Mucosa of rectum (tissue), 2 donors: ENCODE measurements at regions not wholly inside any gene's neighbourhood (a gene's known extent, or its start where the extent isn't known, plus 50 kb on each side); places are given as distances from the start of the nearest gene placed in this dataset.

Experiments used
- H3K27ac ChIP-seq, 2 donors: one replicate each; pipeline ENCODE4 v1.7.0; 2013; ENCODE audit warnings: inconsistent platforms in 2 of 2, low read depth in 2 of 2, low read length in 2 of 2
- H3K27me3 ChIP-seq, 2 donors: one replicate each; pipeline ENCODE4 v1.7.0; 2013; ENCODE audit warnings: low read length in 2 of 2; ENCODE audit not compliant: control insufficient read depth in 2 of 2, insufficient read depth in 2 of 2
- H3K36me3 ChIP-seq, 2 donors: one replicate each; pipeline ENCODE4 v1.7.0; 2013; ENCODE audit warnings: low read length in 2 of 2; ENCODE audit not compliant: control insufficient read depth in 2 of 2, insufficient read depth in 2 of 2
- H3K4me1 ChIP-seq, 2 donors: one replicate each; pipeline ENCODE4 v1.7.0; 2013; ENCODE audit warnings: low read length in 2 of 2, mild to moderate bottlenecking in 1 of 2; ENCODE audit not compliant: control insufficient read depth in 2 of 2, insufficient read depth in 2 of 2
- H3K4me3 ChIP-seq, 2 donors: one replicate each; pipeline ENCODE4 v1.7.0; 2013; ENCODE audit warnings: low read length in 2 of 2
- H3K9ac ChIP-seq, 2 donors: one replicate each; pipeline ENCODE4 v1.7.0; 2013; ENCODE audit warnings: low read length in 2 of 2, low read depth in 1 of 2, mild to moderate bottlenecking in 1 of 2
- H3K9me3 ChIP-seq, 2 donors: one replicate each; pipeline ENCODE4 v1.7.0; 2013; ENCODE audit warnings: low read length in 2 of 2; ENCODE audit not compliant: control insufficient read depth in 2 of 2
- donor health status: healthy.
- donor health status: Normal muscosa, but diverticular disease.

DNA sequence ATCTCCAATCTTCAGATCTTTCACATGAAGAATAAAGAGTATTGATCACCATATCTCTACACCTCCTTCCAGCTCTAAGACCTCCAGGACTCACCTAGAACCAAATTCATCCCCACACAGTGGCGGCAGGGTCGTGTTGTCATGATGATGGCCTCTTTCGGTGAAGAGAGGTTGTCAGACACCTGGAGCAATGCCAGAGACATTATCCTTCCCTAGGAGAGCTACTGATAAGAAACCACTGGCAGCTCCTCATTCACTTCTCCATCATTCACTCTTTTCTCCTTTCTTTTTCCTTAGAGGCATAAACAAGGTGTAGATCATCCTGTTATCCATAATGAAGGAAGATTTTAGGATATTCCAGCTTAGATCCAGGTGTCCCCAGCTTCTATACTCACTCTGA, 197.9 kb upstream of the TNP1 start:
- Histone ChIP-seq H3K27ac (no peak overlapping the region), H3K4me1 (no peaks in the 10 kb centered on the region), H3K27me3 (no peaks in the 10 kb centered on the region), H3K4me3 (no peak overlapping the region), H3K9me3 (no peaks in the 10 kb centered on the region), H3K9ac (no peak overlapping the region), H3K36me3 (no peaks in the 10 kb centered on the region)

DNA sequence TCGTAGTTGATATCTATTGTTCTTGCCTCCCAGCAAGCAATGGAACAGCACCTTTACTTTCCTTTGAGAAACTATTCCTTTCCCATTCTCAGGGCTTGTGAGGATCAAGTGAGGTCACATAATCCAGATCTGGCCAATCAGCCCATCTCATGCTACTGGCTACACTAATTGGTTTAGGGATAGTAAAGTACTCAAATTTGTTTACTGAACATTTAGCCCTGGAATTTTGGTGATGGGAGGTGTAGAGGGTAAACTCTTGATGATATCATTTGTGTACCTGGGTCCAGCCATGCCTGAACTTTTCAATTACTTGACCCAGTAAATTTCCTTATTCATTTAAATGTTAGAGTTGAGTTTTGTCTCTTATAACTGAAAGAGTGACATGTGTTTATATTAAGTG, 195.8 kb upstream of the TNP1 start:
- Histone ChIP-seq H3K27me3 (no peaks in the 10 kb centered on the region), H3K9me3 (no peaks in the 10 kb centered on the region), H3K4me3 (no peak overlapping the region), H3K27ac (no peak overlapping the region), H3K9ac (no peak overlapping the region), H3K4me1 (no peaks in the 10 kb centered on the region), H3K36me3 (no peaks in the 10 kb centered on the region)

DNA sequence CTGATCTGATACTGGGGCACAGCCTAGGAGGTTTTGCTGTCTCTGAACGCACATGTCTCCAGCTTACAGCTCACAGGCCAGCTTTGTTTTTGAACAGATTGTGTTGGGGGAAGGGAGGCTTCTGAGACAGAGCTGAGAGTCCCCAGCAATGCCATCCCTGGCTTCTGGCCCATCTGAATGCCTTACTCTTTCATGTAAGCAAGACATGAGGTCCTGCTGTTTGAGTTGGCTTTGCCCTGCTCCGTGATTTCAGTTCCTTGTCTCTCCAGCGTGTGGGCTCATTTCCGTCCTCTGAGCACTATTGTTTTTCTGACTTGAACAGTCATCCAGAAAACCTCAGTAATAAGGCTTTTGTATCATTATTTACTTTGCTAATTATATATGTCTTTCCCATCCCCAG, 194.9 kb upstream of the TNP1 start:
- no peak overlapping the region for H3K4me3 ChIP-seq
- H3K36me3 ChIP-seq: no peaks in the 10 kb centered on the region
- H3K9me3 ChIP-seq: no peaks in the 10 kb centered on the region
- H3K4me1 ChIP-seq: no peaks in the 10 kb centered on the region
- no peak overlapping the region for H3K9ac ChIP-seq
- no peak overlapping the region for H3K27ac ChIP-seq
- H3K27me3 ChIP-seq: no peaks in the 10 kb centered on the region

DNA sequence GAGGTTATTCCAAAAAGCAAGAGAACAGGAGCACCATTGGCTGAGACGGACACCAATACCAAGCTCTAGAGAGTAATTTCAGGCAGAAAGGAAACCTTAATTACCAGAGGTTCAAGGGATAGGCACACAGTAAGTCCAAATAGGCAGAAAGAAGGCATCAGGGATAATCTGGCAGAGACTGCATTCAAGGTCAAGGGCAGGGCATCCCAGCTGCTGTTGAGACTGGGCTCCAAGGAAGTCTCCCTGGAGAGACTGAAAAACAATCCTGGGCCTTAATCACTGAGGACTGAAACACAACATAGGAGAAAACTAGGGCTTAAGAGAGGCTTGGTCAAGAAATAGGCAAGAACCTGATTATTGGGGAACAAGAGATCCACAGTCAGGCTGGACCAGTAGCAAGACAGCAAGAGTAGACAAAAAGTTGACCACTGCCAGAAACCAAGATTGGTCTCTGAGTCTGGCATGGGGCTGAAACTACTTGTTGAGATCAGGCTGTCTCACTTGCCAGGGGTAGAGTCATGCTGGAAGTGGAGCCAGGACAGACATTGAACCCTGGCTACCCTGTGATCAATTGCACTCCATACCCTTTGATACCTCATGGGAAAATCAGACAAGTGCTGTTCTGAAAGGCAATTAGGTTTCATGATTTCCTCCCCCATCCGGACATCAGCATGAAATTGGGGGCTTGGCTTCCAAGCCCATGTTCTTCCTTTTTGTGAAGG, 193.2 kb upstream of the TNP1 start:
- peaks cover 0 to 5% of the 10 kb centered on the region in 2 donors for H3K4me1 ChIP-seq
- H3K4me3 ChIP-seq: no peak overlapping the region
- H3K36me3 ChIP-seq: no peaks in the 10 kb centered on the region
- no peaks in the 10 kb centered on the region for H3K27me3 ChIP-seq
- H3K27ac ChIP-seq: no peak overlapping the region
- no peaks in the 10 kb centered on the region for H3K9me3 ChIP-seq
- no peak overlapping the region for H3K9ac ChIP-seq

DNA sequence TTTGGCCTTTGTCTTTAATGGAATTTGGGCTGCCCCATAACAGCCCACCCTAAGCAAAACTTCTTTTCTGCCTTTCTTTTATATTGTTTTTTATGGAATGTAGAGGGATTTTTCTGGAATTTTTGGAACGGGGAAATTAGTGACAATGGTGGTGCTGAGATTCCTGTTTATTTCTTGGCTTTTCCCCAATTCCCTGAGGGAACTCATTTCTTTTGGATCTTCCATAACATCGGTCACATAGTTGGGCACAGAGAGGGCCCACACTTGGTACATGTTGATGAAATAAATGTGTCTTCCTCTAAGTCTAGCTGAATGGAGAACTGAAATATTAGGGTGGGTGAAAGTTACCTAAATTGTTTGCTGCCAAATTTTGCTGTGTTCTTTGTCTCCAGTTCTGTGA, 191.6 kb upstream of the TNP1 start:
- Histone ChIP-seq H3K27ac (no peak overlapping the region), H3K27me3 (no peaks in the 10 kb centered on the region), H3K9ac (no peak overlapping the region), H3K4me3 (no peak overlapping the region), H3K9me3 (no peaks in the 10 kb centered on the region), H3K36me3 (no peaks in the 10 kb centered on the region), H3K4me1 (peaks cover 0 to 5% of the 10 kb centered on the region in 2 donors)

DNA sequence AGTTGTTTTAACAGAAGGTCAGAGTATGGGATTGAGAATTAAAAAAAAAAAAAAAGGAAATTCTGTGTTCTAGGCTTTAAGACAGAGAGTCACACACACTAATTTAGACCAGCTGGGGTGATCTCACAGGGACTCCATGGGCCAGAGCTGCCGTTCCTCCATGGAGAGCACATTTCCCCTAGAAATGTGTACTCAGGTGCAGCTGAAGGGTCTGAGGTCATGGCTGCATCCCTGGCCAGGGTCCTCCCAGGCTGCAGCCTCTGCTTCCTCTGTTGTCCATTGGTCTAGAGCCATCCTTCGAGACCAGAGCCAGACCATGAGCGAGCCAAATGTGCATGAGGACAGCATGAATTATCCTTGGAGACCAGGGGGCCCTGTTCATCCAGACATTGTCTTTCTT, 190.1 kb upstream of the TNP1 start:
- no peak overlapping the region for H3K27ac ChIP-seq

DNA sequence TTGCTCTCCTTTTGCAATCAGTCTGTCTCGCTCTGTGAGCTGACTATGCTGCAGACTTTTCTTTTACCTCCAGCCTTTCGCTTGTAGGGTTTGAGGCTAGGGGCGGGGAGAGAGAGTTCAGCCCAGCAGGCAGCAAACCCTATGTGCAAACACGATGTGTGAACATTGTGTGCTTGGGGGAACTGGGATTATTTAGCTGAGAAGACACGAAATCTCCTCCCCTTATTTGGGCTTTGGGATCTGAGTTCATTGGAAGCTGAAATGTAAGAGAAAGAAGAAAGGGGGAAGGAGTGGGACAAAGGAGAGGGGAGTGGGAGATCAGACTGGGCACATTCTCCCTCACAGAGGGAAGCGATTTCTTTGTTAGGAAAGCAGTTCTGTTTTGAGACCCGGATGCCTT, 189.6 kb upstream of the TNP1 start:
- peaks cover 0 to 5% of the 10 kb centered on the region in 2 donors for H3K4me1 ChIP-seq
- no peak overlapping the region for H3K9ac ChIP-seq
- no peak overlapping the region for H3K27ac ChIP-seq
- H3K36me3 ChIP-seq: no peaks in the 10 kb centered on the region
- H3K4me3 ChIP-seq: no peak overlapping the region
- no peaks in the 10 kb centered on the region for H3K27me3 ChIP-seq
- no peaks in the 10 kb centered on the region for H3K9me3 ChIP-seq

More for the DNA sequence above, 190.1 kb upstream of the TNP1 start:
- H3K27me3 ChIP-seq: no peaks in the 10 kb centered on the region
- H3K36me3 ChIP-seq: no peaks in the 10 kb centered on the region
- H3K4me3 ChIP-seq: no peak overlapping the region
- peaks cover 0 to 5% of the 10 kb centered on the region in 2 donors for H3K4me1 ChIP-seq
- H3K9me3 ChIP-seq: no peaks in the 10 kb centered on the region
- no peak overlapping the region for H3K9ac ChIP-seq

DNA sequence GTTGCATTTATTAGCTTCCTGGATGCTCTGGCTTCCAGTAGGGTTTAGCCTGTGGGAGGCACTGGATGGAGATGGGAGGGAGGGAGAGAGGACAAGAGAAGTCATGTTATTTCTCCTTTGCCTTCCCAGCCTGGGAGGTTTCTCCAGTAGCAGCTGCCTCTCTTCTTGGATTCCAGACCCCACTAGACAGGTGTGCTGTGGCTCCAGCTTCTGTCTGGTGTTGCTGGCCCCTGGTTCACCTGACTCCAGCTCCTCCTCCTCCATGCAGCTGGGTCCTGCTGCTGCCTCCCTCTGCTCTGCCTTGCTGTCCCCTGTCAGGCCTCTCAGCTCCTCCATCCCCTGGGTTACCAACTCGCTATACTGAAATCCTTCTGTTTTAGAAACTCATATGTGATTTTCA, 188.9 kb upstream of the TNP1 start:
- H3K4me3 ChIP-seq: no peak overlapping the region
- no peaks in the 10 kb centered on the region for H3K27me3 ChIP-seq
- H3K27ac ChIP-seq: no peak overlapping the region
- H3K36me3 ChIP-seq: no peaks in the 10 kb centered on the region
- H3K4me1 ChIP-seq: peaks cover 0 to 5% of the 10 kb centered on the region in 2 donors
- no peak overlapping the region for H3K9ac ChIP-seq
- H3K9me3 ChIP-seq: no peaks in the 10 kb centered on the region

DNA sequence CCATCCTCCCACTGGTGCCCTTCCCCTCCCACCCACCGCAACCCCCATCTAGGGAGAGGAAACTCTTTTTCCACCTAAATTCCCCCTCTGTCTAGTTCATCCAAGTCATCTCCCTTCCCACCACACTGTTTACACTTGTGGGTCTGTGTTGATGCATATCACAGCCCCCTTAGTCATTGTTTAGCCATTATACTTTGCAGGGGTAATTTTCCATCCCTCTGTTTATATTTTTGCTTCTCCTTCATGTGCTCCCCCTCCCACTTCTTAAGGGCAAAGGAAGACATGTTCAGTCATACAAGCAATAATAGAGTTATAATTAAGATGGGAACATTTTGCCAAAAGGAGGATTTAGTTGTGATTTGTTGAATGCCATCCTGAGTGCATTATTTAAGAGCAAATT, 187.8 kb upstream of the TNP1 start:
- peaks cover 0 to 5% of the 10 kb centered on the region in 2 donors for H3K4me1 ChIP-seq
- H3K4me3 ChIP-seq: no peak overlapping the region
- H3K27ac ChIP-seq: no peak overlapping the region
- no peak overlapping the region for H3K9ac ChIP-seq
- H3K27me3 ChIP-seq: no peaks in the 10 kb centered on the region
- H3K36me3 ChIP-seq: no peaks in the 10 kb centered on the region
- H3K9me3 ChIP-seq: no peaks in the 10 kb centered on the region

DNA sequence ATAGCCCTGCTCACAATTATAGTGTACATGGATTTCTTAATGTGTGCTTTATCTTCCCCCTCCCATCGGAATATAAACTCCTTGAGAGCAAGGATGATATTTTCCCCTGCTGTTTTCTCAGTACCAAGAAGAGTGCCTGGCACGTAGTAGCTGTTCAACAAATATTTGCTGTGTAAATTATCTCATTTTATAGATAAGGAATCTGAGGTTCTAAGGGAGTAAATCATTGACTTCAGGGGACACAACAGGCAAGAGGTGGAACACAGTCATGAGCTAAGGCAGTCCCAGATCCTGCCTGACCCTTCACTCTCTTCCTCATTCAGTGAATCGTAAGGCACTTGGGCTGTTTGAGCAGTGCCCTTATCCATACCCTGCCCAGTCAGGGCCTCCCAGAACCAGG, 187.3 kb upstream of the TNP1 start:
- Histone ChIP-seq H3K36me3 (no peaks in the 10 kb centered on the region), H3K27ac (no peak overlapping the region), H3K4me1 (peaks cover 0 to 5% of the 10 kb centered on the region in 2 donors), H3K27me3 (no peaks in the 10 kb centered on the region), H3K4me3 (no peak overlapping the region), H3K9me3 (no peaks in the 10 kb centered on the region), H3K9ac (no peak overlapping the region)
